GM19438 (cell line): ENCODE measurements at regions not wholly inside any gene's neighbourhood (a gene's known extent, or its start where the extent isn't known, plus 50 kb on each side); places are given as distances from the start of the nearest gene placed in this dataset.
"Not testable (repeated sequence)": the region's sequence is repeated elsewhere in the genome, so short reads cannot be mapped to it uniquely, and the experiment has no call there.

Experiments used
- ATAC-seq: cut with Tn5 transposase; IDR thresholded peaks from one replicate; pipeline ENCODE4 v1.9.1; 2021; ENCODE audit warnings: low read depth; ENCODE audit not compliant: unreplicated experiment

GRCh38 chr6:122207061-122207460, 192.4 kb upstream of the HSF2 start:
- no peak for ATAC-seq

GRCh38 chr6:122207794-122208193, 191.7 kb upstream of the HSF2 start:
- ATAC-seq = no peak

- no peak for ATAC-seq
Observed at GRCh38 chr6:122214605-122215318, 184.7 kb upstream of the HSF2 start.

GRCh38 chr6:122220254-122220653, 179.2 kb upstream of the HSF2 start:
- no peak for ATAC-seq

GRCh38 chr6:122222761-122223160, 176.7 kb upstream of the HSF2 start:
- ATAC-seq = no peak

- no peak for ATAC-seq
Observed at GRCh38 chr6:122223251-122223650, 176.2 kb upstream of the HSF2 start.

GRCh38 chr6:122238861-122239260, 160.6 kb upstream of the HSF2 start:
- no peak for ATAC-seq

- ATAC-seq = no peak
Observed at GRCh38 chr6:122246906-122247658, 152.4 kb upstream of the HSF2 start.

GRCh38 chr6:122248001-122248669, 151.3 kb upstream of the HSF2 start:
- ATAC-seq = no peak

- ATAC-seq = no peak
Observed at GRCh38 chr6:122248844-122249243, 150.6 kb upstream of the HSF2 start.

GRCh38 chr6:122258839-122259238, 140.6 kb upstream of the HSF2 start:
- no peak for ATAC-seq

- ATAC-seq = no peak
Observed at GRCh38 chr6:122264557-122264956, 134.9 kb upstream of the HSF2 start.

- no peak for ATAC-seq
Observed at GRCh38 chr6:122265755-122266154, 133.7 kb upstream of the HSF2 start.

GRCh38 chr6:122268394-122268793, 131.1 kb upstream of the HSF2 start:
- no peak for ATAC-seq

GRCh38 chr6:122276637-122277036, 122.8 kb upstream of the HSF2 start:
- ATAC-seq = no peak

- ATAC-seq = not testable (repeated sequence)
Observed at GRCh38 chr6:122280105-122281021, 119.1 kb upstream of the HSF2 start.

GRCh38 chr6:122283884-122284283, 115.6 kb upstream of the HSF2 start:
- no peak for ATAC-seq

GRCh38 chr6:122284848-122285247, 114.6 kb upstream of the HSF2 start:
- ATAC-seq = no peak

- ATAC-seq = no peak
Observed at GRCh38 chr6:122285292-122285913, 114.0 kb upstream of the HSF2 start.

GRCh38 chr6:122286512-122286911, 112.9 kb upstream of the HSF2 start:
- no peak for ATAC-seq
